Neural progenitor cell (in vitro differentiated cells): ENCODE measurements at regions not wholly inside any gene's neighbourhood (a gene's known extent, or its start where the extent isn't known, plus 50 kb on each side); places are given as distances from the start of the nearest gene placed in this dataset.

Experiments
- DNase-seq: peaks from one replicate; pipeline ENCODE4 v3.0.0-alpha.2; 2016; ENCODE audit warnings: low spot score
- H2AFZ ChIP-seq: fragments of 200-600 bp; sonication (generic); replicated peaks from 2 replicates; pipeline ENCODE4 v1.6.1; 2016; ENCODE audit warnings: antibody characterized with exemption
- H3F3A ChIP-seq: fragments of 200-600 bp; sonication (generic); 2 replicates; pipeline ENCODE4 v1.6.1; 2016; ENCODE audit warnings: antibody characterized with exemption, low read depth
- H3K27ac ChIP-seq: fragments of 200-600 bp; sonication (generic); 2 replicates; pipeline ENCODE4 v1.5.1; 2016; ENCODE audit warnings: mild to moderate bottlenecking
- H3K27me3 ChIP-seq: fragments of 200-600 bp; sonication (generic); 2 replicates; pipeline ENCODE4 v1.6.1; 2016; ENCODE audit warnings: mild to moderate bottlenecking, moderate library complexity
- H3K36me3 ChIP-seq: fragments of 200-600 bp; sonication (generic); 2 replicates; pipeline ENCODE4 v1.5.1; 2016
- H3K4me1 ChIP-seq: fragments of 200-600 bp; sonication (generic); 2 replicates; pipeline ENCODE4 v1.6.1; 2016; ENCODE audit warnings: mixed run types
- H3K4me2 ChIP-seq: fragments of 200-600 bp; sonication (generic); 2 replicates; pipeline ENCODE4 v1.6.1; 2016
- H3K4me3 ChIP-seq: fragments of 200-600 bp; sonication (generic); 2 replicates; pipeline ENCODE4 v1.5.1; 2016
- H3K79me2 ChIP-seq: fragments of 200-600 bp; sonication (generic); 2 replicates; pipeline ENCODE4 v1.6.1; 2016; ENCODE audit warnings: low read depth
- H3K9ac ChIP-seq: fragments of 200-600 bp; sonication (generic); 2 replicates; pipeline ENCODE4 v1.6.1; 2016
- H3K9me3 ChIP-seq: fragments of 200-600 bp; sonication (generic); 2 replicates; pipeline ENCODE4 v1.5.1; 2016; ENCODE audit warnings: low read depth
- H4K20me1 ChIP-seq: fragments of 200-600 bp; sonication (generic); 2 replicates; pipeline ENCODE4 v1.6.1; 2016; ENCODE audit warnings: low read depth
- H3K27ac Mint-ChIP-seq: 3 replicates; pipeline ENCODE4 v1.8.0; 2021; ENCODE audit warnings: mixed read lengths
- H3K27me3 Mint-ChIP-seq: 2 replicates; pipeline ENCODE4 v1.8.0; 2022; ENCODE audit warnings: low read depth, mild to moderate bottlenecking, inconsistent platforms, moderate library complexity, mixed read lengths; ENCODE audit not compliant: insufficient read depth
- H3K36me3 Mint-ChIP-seq: 3 replicates; pipeline ENCODE4 v1.8.0; 2021; ENCODE audit warnings: mixed read lengths
- H3K4me1 Mint-ChIP-seq: 3 replicates; pipeline ENCODE4 v1.8.0; 2021; ENCODE audit warnings: mixed read lengths
- H3K4me3 Mint-ChIP-seq: 3 replicates; pipeline ENCODE4 v1.8.0; 2021; ENCODE audit warnings: mild to moderate bottlenecking, moderate library complexity, mixed read lengths
- H3K9me3 Mint-ChIP-seq: 3 replicates; pipeline ENCODE4 v1.8.0; 2020; ENCODE audit warnings: mixed read lengths
- EZH2 ChIP-seq: fragments of 200-600 bp; sonication (generic); IDR thresholded peaks from 2 replicates; pipeline ENCODE4 v1.6.1; 2017; ENCODE audit warnings: antibody characterized with exemption, mild to moderate bottlenecking, moderate library complexity
- EZH2phosphoT487 ChIP-seq: fragments of 200-600 bp; sonication (generic); IDR thresholded peaks from 2 replicates; pipeline ENCODE4 v1.6.1; 2017; ENCODE audit warnings: antibody characterized with exemption
- TF ChIP-seq, protein P1 (sequence below): fragments of 200-600 bp; sonication (generic); IDR thresholded peaks from 2 replicates; pipeline ENCODE4 v1.5.1; 2017; ENCODE audit warnings: antibody characterized with exemption, mild to moderate bottlenecking

DNA sequence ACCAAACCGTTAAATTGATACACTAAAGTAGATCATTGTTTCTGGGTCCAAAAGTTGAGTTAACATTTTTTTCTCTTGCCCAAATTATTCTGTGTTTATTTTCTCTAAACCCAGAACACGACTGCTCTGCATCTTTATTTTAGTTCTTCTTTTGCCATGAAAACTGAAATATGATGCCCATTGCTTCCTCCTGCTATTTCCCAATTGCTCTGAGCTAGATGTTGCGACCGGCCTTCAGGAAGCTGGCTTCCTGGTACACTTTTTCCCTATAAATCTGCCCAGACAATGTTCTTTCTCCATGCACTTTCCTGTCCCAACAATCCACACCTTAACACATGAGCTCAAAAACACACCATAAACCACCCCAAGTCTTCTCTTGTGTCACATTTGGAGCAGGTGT lies 501.4 kb downstream of the FBXO15 start:
- Histone ChIP-seq H3K36me3 (no peaks in the 10 kb centered on the region), H4K20me1 (no peaks in the 10 kb centered on the region), H3K27me3 (no peaks in the 10 kb centered on the region), H3F3A (no peaks in the 10 kb centered on the region), H3K27ac (no peak overlapping the region), H3K9me3 (no peaks in the 10 kb centered on the region), H3K79me2 (no peaks in the 10 kb centered on the region), H3K4me2 (no peak overlapping the region), H2AFZ (no peak overlapping the region), H3K4me3 (no peak overlapping the region), H3K9ac (no peak overlapping the region), H3K4me1 (no peaks in the 10 kb centered on the region)
- Mint-ChIP-seq H3K36me3 (no peaks in the 10 kb centered on the region), H3K4me3 (no peak overlapping the region), H3K9me3 (no peaks in the 10 kb centered on the region), H3K27me3 (no peaks in the 10 kb centered on the region), H3K4me1 (no peaks in the 10 kb centered on the region), H3K27ac (no peak overlapping the region)
- TF ChIP-seq, protein P1, sequence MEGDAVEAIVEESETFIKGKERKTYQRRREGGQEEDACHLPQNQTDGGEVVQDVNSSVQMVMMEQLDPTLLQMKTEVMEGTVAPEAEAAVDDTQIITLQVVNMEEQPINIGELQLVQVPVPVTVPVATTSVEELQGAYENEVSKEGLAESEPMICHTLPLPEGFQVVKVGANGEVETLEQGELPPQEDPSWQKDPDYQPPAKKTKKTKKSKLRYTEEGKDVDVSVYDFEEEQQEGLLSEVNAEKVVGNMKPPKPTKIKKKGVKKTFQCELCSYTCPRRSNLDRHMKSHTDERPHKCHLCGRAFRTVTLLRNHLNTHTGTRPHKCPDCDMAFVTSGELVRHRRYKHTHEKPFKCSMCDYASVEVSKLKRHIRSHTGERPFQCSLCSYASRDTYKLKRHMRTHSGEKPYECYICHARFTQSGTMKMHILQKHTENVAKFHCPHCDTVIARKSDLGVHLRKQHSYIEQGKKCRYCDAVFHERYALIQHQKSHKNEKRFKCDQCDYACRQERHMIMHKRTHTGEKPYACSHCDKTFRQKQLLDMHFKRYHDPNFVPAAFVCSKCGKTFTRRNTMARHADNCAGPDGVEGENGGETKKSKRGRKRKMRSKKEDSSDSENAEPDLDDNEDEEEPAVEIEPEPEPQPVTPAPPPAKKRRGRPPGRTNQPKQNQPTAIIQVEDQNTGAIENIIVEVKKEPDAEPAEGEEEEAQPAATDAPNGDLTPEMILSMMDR = no peak
- TF ChIP-seq EZH2 (no peak), EZH2phosphoT487 (no peak)
- no peak for DNase-seq

DNA sequence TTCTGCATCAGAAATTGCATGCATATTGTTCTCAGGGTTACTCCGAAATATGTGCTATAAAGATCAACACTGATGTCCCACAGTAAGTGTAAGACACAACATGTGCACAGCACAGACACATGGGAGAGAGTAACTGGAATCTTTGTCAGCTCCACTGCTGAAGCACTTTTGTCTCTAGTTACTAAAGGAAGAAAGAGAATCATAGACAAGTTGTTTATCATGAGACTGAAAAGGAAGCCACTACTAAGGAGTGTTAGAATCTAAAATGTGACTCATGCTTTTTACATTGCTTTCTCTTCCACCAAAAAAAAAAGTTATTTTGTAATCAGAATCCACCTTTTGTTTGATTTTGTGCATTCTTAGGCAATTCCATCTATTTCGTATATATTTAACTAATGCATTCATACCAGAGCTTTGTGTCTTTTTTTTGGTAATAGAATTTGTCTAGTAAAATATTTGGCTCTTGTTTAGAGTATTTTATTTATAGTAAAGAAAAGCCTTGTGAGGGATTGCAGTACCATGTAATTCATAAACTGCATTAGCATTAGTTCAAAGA lies 502.4 kb downstream of the FBXO15 start:
- Histone ChIP-seq H3K4me3 (no peak overlapping the region), H3K9ac (no peak overlapping the region), H3K4me1 (no peaks in the 10 kb centered on the region), H4K20me1 (no peaks in the 10 kb centered on the region), H3K27ac (no peak overlapping the region), H3K79me2 (no peaks in the 10 kb centered on the region), H2AFZ (no peak overlapping the region), H3K9me3 (no peaks in the 10 kb centered on the region), H3F3A (no peaks in the 10 kb centered on the region), H3K36me3 (no peaks in the 10 kb centered on the region), H3K4me2 (no peak overlapping the region), H3K27me3 (no peaks in the 10 kb centered on the region)
- no peaks in the 10 kb centered on the region for H3K9me3 Mint-ChIP-seq
- H3K27ac Mint-ChIP-seq = no peak overlapping the region
- TF ChIP-seq EZH2phosphoT487 (no peak), EZH2 (no peak)
- TF ChIP-seq, protein P1 = no peak
- no peak overlapping the region for H3K4me3 Mint-ChIP-seq
- no peaks in the 10 kb centered on the region for H3K4me1 Mint-ChIP-seq
- H3K27me3 Mint-ChIP-seq = no peaks in the 10 kb centered on the region
- DNase-seq = no peak
- H3K36me3 Mint-ChIP-seq = no peaks in the 10 kb centered on the region

DNA sequence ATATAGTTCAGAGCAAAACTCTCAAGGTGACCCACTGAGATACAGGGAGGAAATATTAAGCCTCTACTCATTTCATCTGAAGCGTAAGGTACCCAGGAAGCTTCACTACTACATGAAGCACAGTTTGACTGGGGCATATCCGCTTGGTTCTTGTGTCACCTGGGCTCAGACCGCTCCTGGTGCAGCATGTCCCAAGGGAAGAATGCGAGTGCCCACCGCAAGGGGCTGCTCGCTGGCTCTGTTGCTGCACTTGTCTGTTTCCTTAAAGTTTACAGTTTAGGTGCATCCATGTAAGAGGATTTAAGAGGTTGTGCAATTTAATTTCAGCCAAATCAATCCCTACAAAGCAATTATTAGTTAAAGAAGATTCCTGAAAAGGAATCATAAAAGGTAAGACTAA lies 507.8 kb downstream of the FBXO15 start:
- H3K79me2 ChIP-seq = no peaks in the 10 kb centered on the region
- DNase-seq = no peak
- H3K27ac ChIP-seq = no peak overlapping the region
- Mint-ChIP-seq H3K27me3 (no peaks in the 10 kb centered on the region), H3K4me3 (no peak overlapping the region), H3K4me1 (no peaks in the 10 kb centered on the region), H3K9me3 (no peaks in the 10 kb centered on the region), H3K27ac (no peak overlapping the region), H3K36me3 (no peaks in the 10 kb centered on the region)
- H3K36me3 ChIP-seq = no peaks in the 10 kb centered on the region
- no peak overlapping the region for H3K4me3 ChIP-seq
- H3K9me3 ChIP-seq = no peaks in the 10 kb centered on the region
- no peak overlapping the region for H3K4me2 ChIP-seq
- H2AFZ ChIP-seq = no peak overlapping the region
- H3F3A ChIP-seq = no peaks in the 10 kb centered on the region
- H3K4me1 ChIP-seq = no peaks in the 10 kb centered on the region
- TF ChIP-seq, protein P1 = no peak
- TF ChIP-seq EZH2phosphoT487 = no peak
- TF ChIP-seq EZH2 = no peak
- H4K20me1 ChIP-seq = no peaks in the 10 kb centered on the region
- H3K9ac ChIP-seq = no peak overlapping the region
- H3K27me3 ChIP-seq = no peaks in the 10 kb centered on the region
